HepG2 (cell line): ENCODE measurements at regions not wholly inside any gene's neighbourhood (a gene's known extent, or its start where the extent isn't known, plus 50 kb on each side); places are given as distances from the start of the nearest gene placed in this dataset.

Source experiments
- ATAC-seq: fragments of 200-7000 bp; cut with Tn5 transposase; 3 replicates; pipeline ENCODE4 v1.9.1; 2020; ENCODE audit warnings: mild to moderate bottlenecking, moderate library complexity
- BruUV-seq: library from RNA; stranded (reverse); fragments of 400-500 nt; replicated peaks from 2 replicates; lab custom pipeline; 2021; lab: Mats Ljungman, UMichigan
- CTCF ChIA-PET: fragments of 300-600 bp; formaldehyde crosslinking; extraction: SDS; loops from one replicate; lab custom pipeline; 2021; ENCODE audit warnings: low total read pairs, inconsistent platforms, low intra/inter-chr PET ratio; lab: Yijun Ruan, JAX
- POLR2A ChIA-PET: fragments of 350-600 bp; sonication (Branson Sonifier 250); formaldehyde crosslinking; loops from one replicate; lab custom pipeline; 2020; ENCODE audit warnings: antibody characterized with exemption, inconsistent platforms; lab: Yijun Ruan, JAX
- DNase-seq: peaks from one replicate; pipeline ENCODE4 v3.0.0-alpha.2; 2015; ENCODE audit warnings: low spot score
- FAIRE-seq: peaks from 3 replicates; lab custom pipeline; 2011; peaks lifted over from hg19 to GRCh38; lab: Jason Lieb, UNC
- H2AFZ ChIP-seq: one replicate; pipeline ENCODE4 v1.6.1; 2011; ENCODE audit warnings: low read length, inconsistent platforms
- H3K27ac ChIP-seq: fragments of 300-600 bp; 3 replicates; pipeline ENCODE4 v1.8.0; 2011; ENCODE audit warnings: mixed run types, mild to moderate bottlenecking, mixed read lengths, low read length, inconsistent platforms; ENCODE audit not compliant: insufficient read depth; ENCODE audit errors: extremely low read length
- H3K27me3 ChIP-seq, 2 experiments: fragments of 200-600 bp in 1 of 2; 2 replicates in 1 of 2; 3 replicates in 1 of 2; pipeline versions ENCODE4 v1.6.0 to v1.8.0; 2011; ENCODE audit warnings: low read length in 2 of 2, mild to moderate bottlenecking in 2 of 2, moderate library complexity in 2 of 2, inconsistent platforms in 1 of 2; ENCODE audit not compliant: insufficient read depth in 2 of 2, control insufficient read depth in 1 of 2
- H3K36me3 ChIP-seq, 2 experiments: fragments of 200-600 bp in 1 of 2; replicated peaks in 1 of 2; 2 replicates in 1 of 2; 3 replicates in 1 of 2; pipeline versions ENCODE4 v1.5.1 to v1.8.0; 2011; ENCODE audit warnings: low read length in 2 of 2, inconsistent platforms in 1 of 2; ENCODE audit not compliant: insufficient read depth in 2 of 2, control insufficient read depth in 1 of 2
- H3K4me1 ChIP-seq: 2 replicates; pipeline ENCODE4 v1.5.1; 2012; ENCODE audit warnings: low read length, inconsistent platforms; ENCODE audit not compliant: insufficient read depth
- H3K4me2 ChIP-seq: 2 replicates; pipeline ENCODE4 v1.6.0; 2011; ENCODE audit warnings: low read depth, low read length, inconsistent platforms
- H3K4me3 ChIP-seq, 3 experiments: fragments of 200-600 bp in 1 of 3; sonication (generic), shearing (Covaris generic) in 1 of 3; replicated peaks in 1 of 3; 2 replicates each; pipeline ENCODE4 v1.5.1; 2011 to 2016; ENCODE audit warnings: low read length in 3 of 3, inconsistent platforms in 2 of 3, low read depth in 2 of 3, mild to moderate bottlenecking in 2 of 3, control low read depth in 1 of 3, mixed read lengths in 1 of 3; ENCODE audit not compliant: insufficient read depth in 1 of 3
- H3K79me2 ChIP-seq: one replicate; pipeline ENCODE4 v1.6.1; 2011; ENCODE audit warnings: low read length, inconsistent platforms; ENCODE audit not compliant: insufficient read depth
- H3K9ac ChIP-seq: 2 replicates; pipeline ENCODE4 v1.6.0; 2011; ENCODE audit warnings: mild to moderate bottlenecking, low read depth, low read length, inconsistent platforms; ENCODE audit not compliant: insufficient read depth
- H3K9me3 ChIP-seq: 2 replicates; pipeline ENCODE4 v1.5.1; 2012; ENCODE audit warnings: mild to moderate bottlenecking, low read length
- H4K20me1 ChIP-seq: 2 replicates; pipeline ENCODE4 v1.6.0; 2011; ENCODE audit warnings: inconsistent platforms, mild to moderate bottlenecking, low read length, moderate library complexity; ENCODE audit not compliant: insufficient read depth
- GATAD2A ChIP-seq: IDR thresholded peaks from 2 replicates; pipeline ENCODE4 v1.6.1; 2016
- HOXA7 ChIP-seq: sonication (generic); formaldehyde crosslinking; IDR thresholded peaks from 2 replicates; pipeline ENCODE4 v1.8.1; 2022; ENCODE audit warnings: mild to moderate bottlenecking, missing genetic modification reagents, moderate library complexity
- KLF13 ChIP-seq: sonication (generic); formaldehyde crosslinking; IDR thresholded peaks from 2 replicates; pipeline ENCODE4 v1.4.0; 2020; ENCODE audit warnings: mild to moderate bottlenecking, missing genetic modification reagents
- KMT2B ChIP-seq: IDR thresholded peaks from 2 replicates; pipeline ENCODE4 v1.6.1; 2016; ENCODE audit warnings: missing genetic modification reagents, missing compliant biosample characterization
- RAD21 ChIP-seq: fragments of 450-650 bp; formaldehyde crosslinking; IDR thresholded peaks from 2 replicates; pipeline ENCODE4 v1.5.0; 2020; ENCODE audit warnings: mild to moderate bottlenecking
- SMC3 ChIP-seq: IDR thresholded peaks from 2 replicates; pipeline ENCODE4 v1.6.1; 2011; ENCODE audit warnings: low read length, improper control_type of control experiment
- STAG1 ChIP-seq: sonication (generic); formaldehyde crosslinking; IDR thresholded peaks from 2 replicates; pipeline ENCODE4 v1.4.0; 2020; ENCODE audit warnings: missing genetic modification reagents
- YY1 ChIP-seq: IDR thresholded peaks from 2 replicates; pipeline ENCODE4 v1.6.1; 2011; ENCODE audit warnings: low read length, low read depth, moderate library complexity, mild to moderate bottlenecking; ENCODE audit not compliant: insufficient read depth, insufficient replicate concordance
- ZNF550 ChIP-seq: sonication (generic); formaldehyde crosslinking; IDR thresholded peaks from 2 replicates; pipeline ENCODE4 v1.4.0; 2020; ENCODE audit warnings: mild to moderate bottlenecking, missing genetic modification reagents, borderline replicate concordance
- WGBS: methylation state at CpG from one replicate; pipeline ENCODE4 v1.1.6; 2017; ENCODE audit warnings: low lambda C conversion rate; 5-methylcytosine and 5-hydroxymethylcytosine counted together
- in situ Hi-C: cut with HindIII; loops from 2 replicates; pipeline ENCODE4 v1.10.0; 2017; ENCODE audit warnings: low pct_unique_long_range_greater_than_20kb; ENCODE audit not compliant: extremely low pct_ligation_motif_present
- intact Hi-C: fragments of 100-400 bp; cut with micrococcal nuclease; formaldehyde crosslinking; loops from one replicate; pipeline ENCODE4 v1.10.0; 2022; ENCODE audit not compliant: unreplicated experiment
- TF ChIP-seq, protein P1 (sequence below): sonication (generic); formaldehyde crosslinking; IDR thresholded peaks from 2 replicates; pipeline ENCODE4 v1.8.1; 2023; ENCODE audit warnings: missing genetic modification reagents, inconsistent platforms, borderline replicate concordance
- TF ChIP-seq, protein P2 (sequence below): sonication (generic); formaldehyde crosslinking; IDR thresholded peaks from 2 replicates; pipeline ENCODE4 v1.5.0; 2020; ENCODE audit warnings: mild to moderate bottlenecking, missing genetic modification reagents, moderate library complexity
- TF ChIP-seq, protein P3 (sequence below): sonication (generic); formaldehyde crosslinking; IDR thresholded peaks from 2 replicates; pipeline ENCODE4 v1.4.0; 2020; ENCODE audit warnings: missing genetic modification reagents, mild to moderate bottlenecking, borderline replicate concordance

DNA sequence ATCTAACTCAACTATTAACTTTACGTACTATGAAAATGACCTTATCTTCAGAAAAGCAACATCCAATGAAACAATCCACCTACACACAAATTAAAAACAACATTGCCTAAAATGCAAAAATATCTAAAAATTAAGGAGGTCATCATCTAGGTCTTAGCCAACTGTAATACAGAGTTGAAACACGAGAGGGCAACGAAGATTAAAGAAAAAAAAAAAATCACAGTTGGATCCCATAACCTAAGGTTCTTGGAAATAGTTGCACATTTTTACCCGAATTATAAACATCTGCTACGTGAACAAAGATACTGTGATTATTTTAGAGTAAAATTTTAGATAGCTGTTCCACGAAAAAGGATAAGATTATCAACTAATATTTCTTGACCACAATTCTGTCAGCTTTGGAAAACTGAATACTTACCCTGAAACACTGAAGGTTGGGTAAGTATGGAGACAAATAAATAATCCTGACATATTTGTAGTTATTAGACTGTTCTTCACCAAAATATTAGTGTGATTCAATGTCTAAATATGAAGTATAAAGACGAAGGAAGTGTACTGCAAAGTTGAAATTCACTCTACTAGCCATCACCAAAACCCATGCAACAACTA lies 88.0 kb upstream of the AK4 start:
- Histone ChIP-seq H3K79me2 (no peaks in the 10 kb centered on the region), H3K36me3 (no peaks in the 10 kb centered on the region), H3K9me3 (no peaks in the 10 kb centered on the region), H4K20me1 (no peaks in the 10 kb centered on the region), H2AFZ (no peak overlapping the region), H3K27ac (no peak overlapping the region), H3K27me3 (no peaks in the 10 kb centered on the region), H3K4me3 (no peak overlapping the region), H3K4me1 (no peaks in the 10 kb centered on the region), H3K4me2 (no peak overlapping the region), H3K9ac (no peak overlapping the region)
- 22% methylated on average over 7 of the region's 7 CpGs for WGBS
- ChIA-PET POLR2A (no interaction called here), CTCF (interaction anchor here (0.6 to 1.4 kb wide), 4 partner anchors 15 to 627 kb away, joined by 3 to 10 read pairs (median 4); no protein-coding TSS in a partner anchor)
- ATAC-seq (0 out of 3 replicates have a peak, but pooled peaks have one; percentile 25), DNase-seq (peak; percentile 17), FAIRE-seq (no peak)
- in situ Hi-C loops (loop anchor here (5.0 kb wide), 1 partner anchor 627 kb away; no protein-coding TSS in a partner anchor), intact Hi-C loops (loop anchor here (1.0 to 10.0 kb wide), 4 partner anchors 15 to 627 kb away; partner anchors contain the start of genes LEPR and LEPROT)
- no TSS peak for BruUV-seq
- TF ChIP-seq HOXA7 (CRISPR knock-in tag): no peak
- peak; percentile 56 for TF ChIP-seq SMC3
- TF ChIP-seq, protein P1, sequence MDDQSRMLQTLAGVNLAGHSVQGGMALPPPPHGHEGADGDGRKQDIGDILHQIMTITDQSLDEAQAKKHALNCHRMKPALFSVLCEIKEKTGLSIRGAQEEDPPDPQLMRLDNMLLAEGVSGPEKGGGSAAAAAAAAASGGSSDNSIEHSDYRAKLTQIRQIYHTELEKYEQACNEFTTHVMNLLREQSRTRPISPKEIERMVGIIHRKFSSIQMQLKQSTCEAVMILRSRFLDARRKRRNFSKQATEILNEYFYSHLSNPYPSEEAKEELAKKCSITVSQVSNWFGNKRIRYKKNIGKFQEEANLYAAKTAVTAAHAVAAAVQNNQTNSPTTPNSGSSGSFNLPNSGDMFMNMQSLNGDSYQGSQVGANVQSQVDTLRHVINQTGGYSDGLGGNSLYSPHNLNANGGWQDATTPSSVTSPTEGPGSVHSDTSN (CRISPR knock-in tag): no peak
- TF ChIP-seq RAD21 (CRISPR knock-in tag): peak; percentile 47; the same call in 1 of the 2 replicates
- TF ChIP-seq, protein P2, sequence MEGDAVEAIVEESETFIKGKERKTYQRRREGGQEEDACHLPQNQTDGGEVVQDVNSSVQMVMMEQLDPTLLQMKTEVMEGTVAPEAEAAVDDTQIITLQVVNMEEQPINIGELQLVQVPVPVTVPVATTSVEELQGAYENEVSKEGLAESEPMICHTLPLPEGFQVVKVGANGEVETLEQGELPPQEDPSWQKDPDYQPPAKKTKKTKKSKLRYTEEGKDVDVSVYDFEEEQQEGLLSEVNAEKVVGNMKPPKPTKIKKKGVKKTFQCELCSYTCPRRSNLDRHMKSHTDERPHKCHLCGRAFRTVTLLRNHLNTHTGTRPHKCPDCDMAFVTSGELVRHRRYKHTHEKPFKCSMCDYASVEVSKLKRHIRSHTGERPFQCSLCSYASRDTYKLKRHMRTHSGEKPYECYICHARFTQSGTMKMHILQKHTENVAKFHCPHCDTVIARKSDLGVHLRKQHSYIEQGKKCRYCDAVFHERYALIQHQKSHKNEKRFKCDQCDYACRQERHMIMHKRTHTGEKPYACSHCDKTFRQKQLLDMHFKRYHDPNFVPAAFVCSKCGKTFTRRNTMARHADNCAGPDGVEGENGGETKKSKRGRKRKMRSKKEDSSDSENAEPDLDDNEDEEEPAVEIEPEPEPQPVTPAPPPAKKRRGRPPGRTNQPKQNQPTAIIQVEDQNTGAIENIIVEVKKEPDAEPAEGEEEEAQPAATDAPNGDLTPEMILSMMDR (CRISPR knock-in tag): peak; percentile 48
- TF ChIP-seq KLF13: no peak
- no peak for TF ChIP-seq GATAD2A (CRISPR knock-in tag)
- TF ChIP-seq YY1: no peak
- TF ChIP-seq KMT2B (CRISPR knock-in tag): no peak
- peak; percentile 71 for TF ChIP-seq STAG1 (CRISPR knock-in tag)
- TF ChIP-seq, protein P3, sequence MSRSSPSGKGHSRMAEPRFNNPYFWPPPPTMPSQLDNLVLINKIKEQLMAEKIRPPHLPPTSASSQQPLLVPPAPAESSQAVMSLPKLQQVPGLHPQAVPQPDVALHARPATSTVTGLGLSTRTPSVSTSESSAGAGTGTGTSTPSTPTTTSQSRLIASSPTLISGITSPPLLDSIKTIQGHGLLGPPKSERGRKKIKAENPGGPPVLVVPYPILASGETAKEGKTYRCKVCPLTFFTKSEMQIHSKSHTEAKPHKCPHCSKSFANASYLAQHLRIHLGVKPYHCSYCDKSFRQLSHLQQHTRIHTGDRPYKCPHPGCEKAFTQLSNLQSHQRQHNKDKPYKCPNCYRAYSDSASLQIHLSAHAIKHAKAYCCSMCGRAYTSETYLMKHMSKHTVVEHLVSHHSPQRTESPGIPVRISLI (CRISPR knock-in tag): peak; percentile 66; the same call in 1 of the 2 replicates
- no peak for TF ChIP-seq ZNF550
